ENCODE measurements at regions not wholly inside any gene's neighbourhood (a gene's known extent, or its start where the extent isn't known, plus 50 kb on each side); places are given as distances from the start of the nearest gene placed in this dataset.

DNA sequence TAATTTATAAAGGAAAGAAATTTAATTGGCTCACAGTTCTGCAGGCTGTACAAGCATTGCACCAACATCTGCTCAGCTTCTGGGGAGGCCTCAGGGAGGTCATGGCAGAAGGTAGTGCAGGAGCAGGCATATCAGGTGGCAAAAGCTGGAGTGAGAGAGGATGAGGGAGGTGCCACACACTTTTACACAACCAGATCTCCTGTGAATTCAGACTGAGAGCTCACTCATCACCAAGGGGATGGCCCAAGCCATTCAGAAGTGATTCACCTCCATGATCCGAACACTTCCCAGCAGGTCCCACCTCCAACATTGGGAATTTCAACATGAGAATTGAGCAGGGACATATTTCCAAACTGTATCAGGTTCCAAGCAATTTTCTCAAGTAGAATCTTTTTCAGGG, 84.7 kb upstream of the BRINP1 start:
- Mint-ChIP-seq H3K27me3 (ENCODE audit: low read depth) (peaks cover 1% of the 10 kb centered on the region; the same call in 1 of the 2 replicates), H3K4me1 (no peaks in the 10 kb centered on the region), H3K27ac (no peak overlapping the region), H3K36me3 (ENCODE audit: insufficient read depth in 1 of 3, low read depth in 3 of 3) (peaks cover 0 to 3% (median 3%) of the 10 kb centered on the region in 3 experiments; a peak in 2 of 7 replicates), H3K9me3 (peaks cover 0 to 6% of the 10 kb centered on the region in 2 experiments; a peak in 2 of 5 replicates), H3K4me3 (no peak overlapping the region)
- Histone ChIP-seq H4K91ac (ENCODE audit: insufficient read length, low read depth, low read length) (no peak overlapping the region), H4K8ac (replicated peaks; ENCODE audit: insufficient read length, low read depth, low read length) (no peak overlapping the region), H4K5ac (ENCODE audit: insufficient read length, low read depth, low read length) (no peak overlapping the region), H3K18ac (ENCODE audit: insufficient read length, low read depth, low read length) (no peak overlapping the region), H2BK20ac (ENCODE audit: low read depth, low read length, poor library complexity, severe bottlenecking) (no peak overlapping the region), H3K27ac (ENCODE audit: insufficient read length, low read depth, low read length) (no peak overlapping the region), H4K20me1 (ENCODE audit: control insufficient read depth, insufficient read depth, insufficient read length) (no peaks in the 10 kb centered on the region), H2AFZ (ENCODE audit: low read length) (no peak overlapping the region), H3K79me2 (ENCODE audit: insufficient read depth, low read length) (no peaks in the 10 kb centered on the region), H3K23me2 (ENCODE audit: insufficient read length, low read depth, low read length, poor library complexity, severe bottlenecking) (no peaks in the 10 kb centered on the region), H2BK15ac (ENCODE audit: low read depth, low read length) (no peak overlapping the region), H3T11ph (ENCODE audit: low read length) (no peak overlapping the region), H3K79me1 (ENCODE audit: insufficient read depth, low read depth, low read length, poor library complexity, severe bottlenecking) (no peaks in the 10 kb centered on the region), H3K56ac (ENCODE audit: insufficient read length, low read depth, low read length) (no peak overlapping the region), H3K27me3 (ENCODE audit: insufficient read depth, low read length) (no peaks in the 10 kb centered on the region), H2BK5ac (ENCODE audit: insufficient read length, low read length) (no peak overlapping the region), H2BK12ac (ENCODE audit: insufficient read length, low read depth, low read length) (no peak overlapping the region), H3K4ac (ENCODE audit: low read depth, low read length) (no peak overlapping the region), H3K4me2 (ENCODE audit: insufficient read depth, insufficient read length, low read length) (no peak overlapping the region), H3K14ac (ENCODE audit: insufficient read depth, low read length) (no peak overlapping the region), H2BK120ac (ENCODE audit: low read depth, low read length, poor library complexity, severe bottlenecking) (no peak overlapping the region), H3K9ac (ENCODE audit: extremely low read depth, insufficient read length, low read length) (no peak overlapping the region), H3K23ac (ENCODE audit: insufficient read length, low read depth, low read length) (no peak overlapping the region), H3K4me1 (ENCODE audit: insufficient read depth, low read length) (no peaks in the 10 kb centered on the region; the same call in 1 of the 2 replicates), H2AK5ac (ENCODE audit: insufficient read length, low read length) (no peak overlapping the region), H3K9me3 (ENCODE audit: control insufficient read depth, low read depth, low read length) (no peaks in the 10 kb centered on the region)
- WGBS (ENCODE audit: extremely low coverage, insufficient read length, low lambda C conversion rate) = no CpG with 5 or more reads among the region's 1 CpG
- TF ChIP-seq, protein P1, sequence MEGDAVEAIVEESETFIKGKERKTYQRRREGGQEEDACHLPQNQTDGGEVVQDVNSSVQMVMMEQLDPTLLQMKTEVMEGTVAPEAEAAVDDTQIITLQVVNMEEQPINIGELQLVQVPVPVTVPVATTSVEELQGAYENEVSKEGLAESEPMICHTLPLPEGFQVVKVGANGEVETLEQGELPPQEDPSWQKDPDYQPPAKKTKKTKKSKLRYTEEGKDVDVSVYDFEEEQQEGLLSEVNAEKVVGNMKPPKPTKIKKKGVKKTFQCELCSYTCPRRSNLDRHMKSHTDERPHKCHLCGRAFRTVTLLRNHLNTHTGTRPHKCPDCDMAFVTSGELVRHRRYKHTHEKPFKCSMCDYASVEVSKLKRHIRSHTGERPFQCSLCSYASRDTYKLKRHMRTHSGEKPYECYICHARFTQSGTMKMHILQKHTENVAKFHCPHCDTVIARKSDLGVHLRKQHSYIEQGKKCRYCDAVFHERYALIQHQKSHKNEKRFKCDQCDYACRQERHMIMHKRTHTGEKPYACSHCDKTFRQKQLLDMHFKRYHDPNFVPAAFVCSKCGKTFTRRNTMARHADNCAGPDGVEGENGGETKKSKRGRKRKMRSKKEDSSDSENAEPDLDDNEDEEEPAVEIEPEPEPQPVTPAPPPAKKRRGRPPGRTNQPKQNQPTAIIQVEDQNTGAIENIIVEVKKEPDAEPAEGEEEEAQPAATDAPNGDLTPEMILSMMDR (conservative IDR thresholded peaks at IDR 0.05) = no peak
- DNase-seq = no peak

Measured in H9 (cell line).